B cell (primary cell): ENCODE measurements at regions not wholly inside any gene's neighbourhood (a gene's known extent, or its start where the extent isn't known, plus 50 kb on each side); places are given as distances from the start of the nearest gene placed in this dataset.

Experiments used
- EZH2 ChIP-seq: IDR thresholded peaks from 2 replicates; pipeline ENCODE4 v1.6.1; 2012; ENCODE audit warnings: borderline replicate concordance, low read depth, mild to moderate bottlenecking, moderate library complexity, low read length; ENCODE audit not compliant: insufficient read depth, poor library complexity, severe bottlenecking
- TF ChIP-seq, protein P1 (sequence below): fragments of 200-600 bp; IDR thresholded peaks from one replicate; pipeline ENCODE4 v1.8.0; 2022; ENCODE audit warnings: antibody characterized with exemption, mild to moderate bottlenecking

DNA sequence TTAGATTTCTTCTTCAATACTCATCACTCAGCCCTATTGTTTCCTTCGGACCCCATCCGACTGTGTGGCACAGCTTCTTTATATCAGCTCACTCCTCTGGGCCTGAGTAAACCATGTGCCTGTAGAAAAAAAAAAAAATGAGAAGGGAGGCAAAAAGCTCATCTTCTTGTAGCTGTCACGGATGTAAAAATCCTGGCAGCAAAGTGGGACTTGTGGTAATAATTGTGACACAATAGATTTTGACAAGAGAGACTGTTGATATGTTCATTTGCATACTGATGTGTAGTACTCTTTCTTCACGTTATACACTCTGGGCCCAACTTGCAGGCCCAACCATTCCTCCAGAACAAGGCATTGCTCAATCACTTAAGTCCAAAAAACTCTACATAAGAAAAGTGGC, 270.0 kb upstream of the SMIM21 start:
- TF ChIP-seq, protein P1, sequence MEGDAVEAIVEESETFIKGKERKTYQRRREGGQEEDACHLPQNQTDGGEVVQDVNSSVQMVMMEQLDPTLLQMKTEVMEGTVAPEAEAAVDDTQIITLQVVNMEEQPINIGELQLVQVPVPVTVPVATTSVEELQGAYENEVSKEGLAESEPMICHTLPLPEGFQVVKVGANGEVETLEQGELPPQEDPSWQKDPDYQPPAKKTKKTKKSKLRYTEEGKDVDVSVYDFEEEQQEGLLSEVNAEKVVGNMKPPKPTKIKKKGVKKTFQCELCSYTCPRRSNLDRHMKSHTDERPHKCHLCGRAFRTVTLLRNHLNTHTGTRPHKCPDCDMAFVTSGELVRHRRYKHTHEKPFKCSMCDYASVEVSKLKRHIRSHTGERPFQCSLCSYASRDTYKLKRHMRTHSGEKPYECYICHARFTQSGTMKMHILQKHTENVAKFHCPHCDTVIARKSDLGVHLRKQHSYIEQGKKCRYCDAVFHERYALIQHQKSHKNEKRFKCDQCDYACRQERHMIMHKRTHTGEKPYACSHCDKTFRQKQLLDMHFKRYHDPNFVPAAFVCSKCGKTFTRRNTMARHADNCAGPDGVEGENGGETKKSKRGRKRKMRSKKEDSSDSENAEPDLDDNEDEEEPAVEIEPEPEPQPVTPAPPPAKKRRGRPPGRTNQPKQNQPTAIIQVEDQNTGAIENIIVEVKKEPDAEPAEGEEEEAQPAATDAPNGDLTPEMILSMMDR, result no peak
- TF ChIP-seq EZH2, result no peak
